Panc1 (cell line): ENCODE measurements at regions not wholly inside any gene's neighbourhood (a gene's known extent, or its start where the extent isn't known, plus 50 kb on each side); places are given as distances from the start of the nearest gene placed in this dataset.

Experiments
- SIN3A ChIP-seq: IDR thresholded peaks from 2 replicates; pipeline ENCODE4 v1.6.1; 2012; ENCODE audit warnings: low read depth, mild to moderate bottlenecking, low read length, moderate library complexity, borderline replicate concordance; ENCODE audit not compliant: insufficient read depth
- TCF7L2 ChIP-seq: IDR thresholded peaks from 2 replicates; pipeline ENCODE4 v1.6.1; 2011; ENCODE audit warnings: mild to moderate bottlenecking, low read depth, low read length, inconsistent platforms

DNA sequence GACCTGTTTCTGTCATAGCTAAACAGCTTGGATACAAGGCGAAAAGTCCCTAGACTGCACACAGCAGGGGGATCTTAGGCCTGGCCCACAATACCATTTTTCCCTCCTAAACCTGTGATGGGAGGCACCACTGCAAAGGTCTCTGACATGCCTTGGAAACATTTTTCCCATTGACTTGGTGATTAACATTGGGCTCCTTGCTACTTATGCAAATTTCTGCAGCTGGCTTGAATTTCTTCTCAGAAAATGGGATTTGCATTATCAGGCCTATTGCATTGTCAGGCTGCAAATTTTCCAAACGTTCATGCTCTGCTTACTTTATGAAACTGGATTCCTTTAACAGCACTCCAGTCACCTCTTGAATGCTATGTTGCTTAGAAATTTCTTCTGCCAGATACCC is 136.2 kb upstream of the TSHZ3 start:
- TF ChIP-seq TCF7L2 (no peak), SIN3A (no peak)
